GM23248 (cell line): ENCODE measurements at regions not wholly inside any gene's neighbourhood (a gene's known extent, or its start where the extent isn't known, plus 50 kb on each side); places are given as distances from the start of the nearest gene placed in this dataset.

Experiments used
- EZH2 ChIP-seq: fragments of 200-600 bp; sonication (generic); IDR thresholded peaks from 2 replicates; pipeline ENCODE4 v1.6.1; 2018; ENCODE audit warnings: antibody characterized with exemption, mild to moderate bottlenecking; ENCODE audit not compliant: insufficient read depth, poor library complexity, severe bottlenecking
- EZH2phosphoT487 ChIP-seq: fragments of 200-600 bp; sonication (generic); IDR thresholded peaks from 2 replicates; pipeline ENCODE4 v1.6.1; 2018; ENCODE audit warnings: antibody characterized with exemption, moderate library complexity, mild to moderate bottlenecking, low read depth; ENCODE audit not compliant: insufficient read depth

GRCh38 chr10:25865267-25865666 is 68.8 kb upstream of the MYO3A start:
- TF ChIP-seq EZH2 (no peak), EZH2phosphoT487 (no peak)
